HCT116 (cell line): ENCODE measurements at regions not wholly inside any gene's neighbourhood (a gene's known extent, or its start where the extent isn't known, plus 50 kb on each side); places are given as distances from the start of the nearest gene placed in this dataset.

Source experiments
- ATAC-seq: fragments of 200-7000 bp; cut with Tn5 transposase; 2 replicates; pipeline ENCODE4 v1.9.1; 2020; ENCODE audit warnings: mild to moderate bottlenecking, moderate library complexity
- BruUV-seq: library from RNA; stranded (reverse); fragments of 400-500 nt; replicated peaks from 2 replicates; lab custom pipeline; 2021; lab: Mats Ljungman, UMichigan
- CTCF ChIA-PET: fragments of 300-600 bp; sonication (Branson Sonifier 250); formaldehyde crosslinking; loops from one replicate; lab custom pipeline; 2021; ENCODE audit warnings: antibody characterized with exemption; lab: Charles Lee
- POLR2A ChIA-PET: fragments of 300-600, 350-600 bp; sonication (Branson Sonifier 250); formaldehyde crosslinking; loops from one replicate; lab custom pipeline; 2021; ENCODE audit warnings: antibody characterized with exemption; lab: Charles Lee
- RAD21 ChIA-PET, 2 experiments: fragments of 300-600 bp; sonication (Branson Sonifier 250); formaldehyde crosslinking; loops; one replicate each; lab custom pipeline; 2023; ENCODE audit warnings: low total read pairs in 2 of 2; ENCODE audit not compliant: uncharacterized antibody in 2 of 2, unreplicated experiment in 2 of 2, low non-redundant PET in 1 of 2; lab: Charles Lee
- DNase-seq: peaks from one replicate; pipeline ENCODE4 v3.0.0-alpha.2; 2010; ENCODE audit warnings: low read depth, low spot score
- H2AFZ ChIP-seq: fragments of 200-600 bp; shearing (Covaris generic), sonication (generic); 2 replicates; pipeline ENCODE4 v1.6.1; 2017; ENCODE audit warnings: low read depth, mixed run types, mixed read lengths, antibody characterized with exemption, low read length; ENCODE audit not compliant: poor library complexity, severe bottlenecking
- H3K27ac ChIP-seq: 2 replicates; pipeline ENCODE4 v1.5.1; 2012; ENCODE audit warnings: low read depth, low read length
- H3K27me3 ChIP-seq: fragments of 200-600 bp; sonication (generic); 2 replicates; pipeline ENCODE4 v1.6.1; 2016; ENCODE audit warnings: mixed run types, low read length, mixed read lengths; ENCODE audit not compliant: insufficient read depth
- H3K36me3 ChIP-seq, 2 experiments: fragments of 200-500 bp in 1 of 2; fragments of 200-600 bp in 1 of 2; sonication (Bioruptor generic) in 1 of 2; sonication (generic) in 1 of 2; 2 replicates each; pipeline versions ENCODE4 v1.5.1 to v1.6.1; 2014 to 2016; ENCODE audit warnings: low read length in 2 of 2, inconsistent platforms in 1 of 2, mixed read lengths in 1 of 2, mixed run types in 1 of 2; ENCODE audit not compliant: insufficient read depth in 2 of 2, control insufficient read depth in 1 of 2
- H3K4me1 ChIP-seq, 2 experiments: fragments of 200-600 bp in 1 of 2; sonication (generic) in 1 of 2; 2 replicates each; pipeline versions ENCODE4 v1.5.1 to v1.6.1; 2012 to 2017; ENCODE audit warnings: low read length in 2 of 2, inconsistent platforms in 1 of 2, mild to moderate bottlenecking in 1 of 2, mixed read lengths in 1 of 2, mixed run types in 1 of 2, moderate library complexity in 1 of 2; ENCODE audit not compliant: insufficient read depth in 2 of 2, control insufficient read depth in 1 of 2
- H3K4me2 ChIP-seq: fragments of 200-600 bp; sonication (generic); 2 replicates; pipeline ENCODE4 v1.6.1; 2017; ENCODE audit warnings: mixed run types, low read length, mixed read lengths
- H3K4me3 ChIP-seq, 2 experiments: fragments of 200-600 bp in 1 of 2; sonication (generic) in 1 of 2; replicated peaks in 1 of 2; 2 replicates each; pipeline ENCODE4 v1.5.1; 2011 to 2016; ENCODE audit warnings: low read length in 2 of 2, control low read depth in 1 of 2, low read depth in 1 of 2, mild to moderate bottlenecking in 1 of 2, mixed read lengths in 1 of 2, mixed run types in 1 of 2
- H3K79me2 ChIP-seq: fragments of 200-600 bp; sonication (generic); 2 replicates; pipeline ENCODE4 v1.6.1; 2017; ENCODE audit warnings: mild to moderate bottlenecking, mixed run types, low read length, moderate library complexity, mixed read lengths; ENCODE audit not compliant: insufficient read depth
- H3K9ac ChIP-seq: fragments of 200-600 bp; sonication (generic); 2 replicates; pipeline ENCODE4 v1.6.1; 2016; ENCODE audit warnings: low read length, mixed read lengths
- H3K9me2 ChIP-seq: fragments of 200-600 bp; sonication (generic), shearing (Covaris generic); 2 replicates; pipeline ENCODE4 v1.6.1; 2017; ENCODE audit warnings: mixed run types, mild to moderate bottlenecking, moderate library complexity; ENCODE audit not compliant: insufficient read depth
- H3K9me3 ChIP-seq, 2 experiments: fragments of 200-500 bp in 1 of 2; fragments of 200-600 bp in 1 of 2; sonication (Bioruptor generic) in 1 of 2; sonication (generic) in 1 of 2; 2 replicates each; pipeline ENCODE4 v1.6.1; 2014 to 2017; ENCODE audit warnings: low read length in 2 of 2, mixed read lengths in 2 of 2, inconsistent platforms in 1 of 2, low read depth in 1 of 2, mild to moderate bottlenecking in 1 of 2, mixed run types in 1 of 2, moderate library complexity in 1 of 2; ENCODE audit not compliant: control insufficient read depth in 1 of 2, insufficient read depth in 1 of 2
- H4K20me1 ChIP-seq: fragments of 200-600 bp; sonication (generic), shearing (Covaris generic); 2 replicates; pipeline ENCODE4 v1.6.1; 2017; ENCODE audit warnings: mixed run types, mild to moderate bottlenecking, moderate library complexity; ENCODE audit not compliant: insufficient read depth
- ATF3 ChIP-seq: IDR thresholded peaks from 2 replicates; pipeline ENCODE4 v1.6.1; 2012
- CEBPB ChIP-seq: IDR thresholded peaks from 2 replicates; pipeline ENCODE4 v1.6.1; 2012; ENCODE audit warnings: low read depth
- CTCF ChIP-seq, 3 experiments: fragments of 200-600 bp in 1 of 3; sonication (generic) in 1 of 3; IDR thresholded peaks in 2 of 3; conservative IDR thresholded peaks in 1 of 3; 2 replicates each; pipeline ENCODE4 v1.5.1; 2012 to 2017; ENCODE audit warnings: low read depth in 2 of 3, low read length in 2 of 3, antibody characterized with exemption in 1 of 3, borderline replicate concordance in 1 of 3, control low read depth in 1 of 3, mild to moderate bottlenecking in 1 of 3, mixed read lengths in 1 of 3, mixed run types in 1 of 3, moderate library complexity in 1 of 3; ENCODE audit not compliant: insufficient read depth in 1 of 3
- EGR1 ChIP-seq: IDR thresholded peaks from 2 replicates; pipeline ENCODE4 v1.6.1; 2012; ENCODE audit warnings: low read depth
- ELF1 ChIP-seq: IDR thresholded peaks from 2 replicates; pipeline ENCODE4 v1.6.1; 2012; ENCODE audit warnings: low read depth, borderline replicate concordance
- EZH2phosphoT487 ChIP-seq: fragments of 200-600 bp; IDR thresholded peaks from 2 replicates; pipeline ENCODE4 v1.6.1; 2018; ENCODE audit warnings: antibody characterized with exemption, borderline replicate concordance
- POLR2AphosphoS5 ChIP-seq: IDR thresholded peaks from 2 replicates; pipeline ENCODE4 v1.6.1; 2011; ENCODE audit warnings: mild to moderate bottlenecking, low read depth, low read length, moderate library complexity
- SIN3A ChIP-seq: IDR thresholded peaks from 2 replicates; pipeline ENCODE4 v1.6.1; 2012; ENCODE audit warnings: low read depth
- SRF ChIP-seq: IDR thresholded peaks from 2 replicates; pipeline ENCODE4 v1.6.1; 2012; ENCODE audit warnings: low read depth
- TCF7L2 ChIP-seq: IDR thresholded peaks from 2 replicates; pipeline ENCODE4 v1.7.0; 2011; ENCODE audit warnings: borderline replicate concordance, inconsistent platforms; ENCODE audit not compliant: insufficient read depth, insufficient read length; ENCODE audit errors: extremely low read depth
- ZBTB33 ChIP-seq: IDR thresholded peaks from 2 replicates; pipeline ENCODE4 v1.6.1; 2011; ENCODE audit warnings: mild to moderate bottlenecking, low read length, moderate library complexity; ENCODE audit not compliant: insufficient replicate concordance; ENCODE audit errors: extremely low read depth
- ZFX ChIP-seq: fragments of 450-650 bp; IDR thresholded peaks from 2 replicates; pipeline ENCODE4 v1.6.1; 2017
- ZNF274 ChIP-seq: fragments of 200-500 bp; sonication (Bioruptor generic); IDR thresholded peaks from 2 replicates; pipeline ENCODE4 v1.6.1; 2014; ENCODE audit warnings: mild to moderate bottlenecking, low read depth, low read length, inconsistent platforms
- intact Hi-C: fragments of 100-400 bp; cut with micrococcal nuclease; formaldehyde crosslinking; loops from 2 replicates; pipeline ENCODE4 v1.10.0; 2022

GRCh38 chr16:59326955-59327354 lies 592.8 kb upstream of the GOT2 start:
- H3K9me2 ChIP-seq = no peaks in the 10 kb centered on the region
- TF ChIP-seq SRF (no peak), SIN3A (no peak), ZNF274 (no peak), ELF1 (no peak), ZBTB33 (no peak), ZFX (no peak), POLR2AphosphoS5 (no peak), ATF3 (no peak), EGR1 (no peak), CTCF (IDR thresholded peaks at IDR 0.05 in 2 of 3, conservative IDR thresholded peaks at IDR 0.05 in 1 of 3; ENCODE audit: borderline replicate concordance in 1 of 3, insufficient read depth in 1 of 3, low read depth in 2 of 3, low read length in 2 of 3) (no peak), EZH2phosphoT487 (no peak), CEBPB (no peak), TCF7L2 (no peak)
- H3K4me3 ChIP-seq = no peak overlapping the region
- DNase-seq = no peak
- no peaks in the 10 kb centered on the region for H3K79me2 ChIP-seq
- no peak overlapping the region for H3K4me2 ChIP-seq
- H3K9ac ChIP-seq = no peak overlapping the region
- H3K27me3 ChIP-seq = no peaks in the 10 kb centered on the region
- CTCF ChIA-PET = no interaction called here
- H3K9me3 ChIP-seq = peaks cover 9 to 12% of the 10 kb centered on the region in 2 experiments; a peak in 2 of 4 replicates
- RAD21 ChIA-PET = no interaction called here
- no TSS peak for BruUV-seq
- H3K36me3 ChIP-seq = no peaks in the 10 kb centered on the region
- no peaks in the 10 kb centered on the region for H3K4me1 ChIP-seq
- POLR2A ChIA-PET = no interaction called here
- H3K27ac ChIP-seq = no peak overlapping the region
- no peak overlapping the region for H2AFZ ChIP-seq
- no peaks in the 10 kb centered on the region for H4K20me1 ChIP-seq
- intact Hi-C loops = no loop called here
- no peak for ATAC-seq
